CD4-positive, alpha-beta T cell treated with Interferon gamma for 1 hour (primary cell): ENCODE measurements at regions not wholly inside any gene's neighbourhood (a gene's known extent, or its start where the extent isn't known, plus 50 kb on each side); places are given as distances from the start of the nearest gene placed in this dataset.

ENCODE experiments used
- DNase-seq: peaks from one replicate; pipeline ENCODE4 v3.0.0-alpha.2; 2020

DNA sequence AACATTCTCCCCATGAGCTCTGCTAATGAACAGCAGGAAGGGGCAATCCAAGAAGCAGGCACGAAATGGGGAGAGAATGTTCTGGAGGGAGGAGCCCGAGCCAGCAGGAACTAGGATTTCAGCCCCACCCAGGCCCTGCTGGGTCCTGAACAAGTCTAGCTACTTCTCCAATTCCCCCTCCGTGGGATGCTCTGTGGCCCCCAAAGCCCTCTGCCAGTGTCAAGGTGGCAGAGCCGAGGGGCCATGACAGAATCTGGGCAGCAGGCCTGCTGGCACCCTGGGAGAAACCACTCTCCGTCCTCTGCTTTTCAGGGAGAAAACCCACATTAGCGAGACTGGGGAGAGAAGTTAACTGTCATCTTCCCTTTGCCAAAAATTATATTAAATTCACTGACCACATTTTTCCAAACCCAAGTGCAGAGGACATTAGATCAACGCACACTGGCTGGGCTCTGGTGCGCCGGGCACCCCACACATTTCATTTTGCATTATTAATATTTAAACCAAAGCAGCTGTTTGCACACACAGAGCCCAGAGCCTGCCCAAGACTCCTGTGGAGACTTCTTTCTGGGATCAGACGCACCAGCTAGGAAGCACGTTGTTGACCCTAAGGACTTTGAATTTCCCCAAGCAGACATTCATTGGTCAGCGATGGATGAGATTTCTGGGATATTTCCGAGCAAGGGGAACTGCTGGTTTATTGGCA is 80.2 kb upstream of the PKDCC start:
- DNase-seq: no peak

DNA sequence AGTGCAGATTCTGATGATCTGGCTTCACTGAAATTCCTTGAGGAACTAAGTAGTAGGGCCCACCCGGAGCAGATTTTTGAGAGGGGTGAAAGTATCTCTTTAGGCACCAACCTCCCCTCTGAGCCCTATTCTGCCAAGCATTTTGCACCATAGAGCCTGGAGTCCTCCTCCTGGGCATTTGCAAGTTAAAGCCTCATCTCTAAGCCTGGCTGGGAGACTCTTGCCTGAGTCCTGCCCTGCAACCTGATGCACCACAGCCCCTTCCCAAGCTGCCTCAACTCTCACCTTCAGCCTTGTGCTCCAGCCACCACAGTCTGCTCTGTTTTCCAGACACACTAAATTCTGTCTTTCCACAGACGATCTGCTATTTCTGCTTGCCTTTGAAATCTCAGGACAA is 79.6 kb upstream of the PKDCC start:
- DNase-seq: no peak

DNA sequence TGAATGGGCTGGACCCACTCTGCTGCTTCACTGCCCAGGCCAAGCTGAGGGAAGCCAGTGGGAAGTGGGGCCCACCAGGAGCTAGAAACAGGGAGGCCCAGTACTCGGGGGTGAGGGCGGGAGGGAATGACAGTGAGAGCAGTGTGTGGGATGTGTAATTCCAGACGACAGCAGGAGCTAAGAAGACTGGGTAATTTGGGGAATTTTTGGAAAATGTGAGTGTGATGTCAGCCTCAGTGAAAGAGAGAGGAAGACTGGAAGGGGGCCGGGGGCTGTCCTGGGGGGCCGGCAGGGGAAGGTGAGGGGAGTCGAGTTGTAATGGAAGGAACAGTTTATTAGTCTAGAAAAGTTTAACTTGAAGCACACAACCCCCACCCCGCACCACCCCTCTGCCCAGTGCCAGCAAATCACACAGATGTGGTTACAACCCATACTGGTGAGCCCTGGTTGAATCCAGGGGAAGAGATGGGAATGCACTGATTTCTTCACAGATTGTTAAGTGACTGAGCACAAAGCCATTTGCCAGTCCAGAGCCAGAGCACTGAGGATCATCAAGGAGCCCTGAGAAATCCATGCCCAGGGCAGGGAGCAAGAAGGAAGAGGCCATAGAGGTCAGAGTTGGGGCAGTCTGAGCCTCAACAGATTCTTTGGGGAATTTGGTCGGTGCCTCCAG is 76.7 kb upstream of the PKDCC start:
- no peak for DNase-seq

DNA sequence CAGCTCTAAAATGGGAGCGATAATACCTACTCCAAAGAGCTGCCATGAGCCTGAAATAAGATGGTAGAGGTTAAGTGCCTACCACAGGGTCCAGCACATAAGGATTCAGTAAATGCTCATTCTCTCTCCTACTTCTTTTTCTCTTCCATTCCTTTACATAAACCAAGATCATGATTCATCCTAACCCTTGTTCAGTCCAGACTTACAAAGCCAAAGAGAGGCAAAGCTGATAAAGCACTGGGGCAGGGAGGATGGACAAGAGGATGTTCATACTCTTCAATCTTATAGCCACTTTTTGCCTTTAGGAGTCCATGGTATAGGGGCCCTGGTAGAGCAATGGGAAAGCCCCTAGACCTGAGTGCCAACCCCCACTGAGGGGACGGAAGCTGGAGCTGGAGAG is 75.6 kb upstream of the PKDCC start:
- no peak for DNase-seq

DNA sequence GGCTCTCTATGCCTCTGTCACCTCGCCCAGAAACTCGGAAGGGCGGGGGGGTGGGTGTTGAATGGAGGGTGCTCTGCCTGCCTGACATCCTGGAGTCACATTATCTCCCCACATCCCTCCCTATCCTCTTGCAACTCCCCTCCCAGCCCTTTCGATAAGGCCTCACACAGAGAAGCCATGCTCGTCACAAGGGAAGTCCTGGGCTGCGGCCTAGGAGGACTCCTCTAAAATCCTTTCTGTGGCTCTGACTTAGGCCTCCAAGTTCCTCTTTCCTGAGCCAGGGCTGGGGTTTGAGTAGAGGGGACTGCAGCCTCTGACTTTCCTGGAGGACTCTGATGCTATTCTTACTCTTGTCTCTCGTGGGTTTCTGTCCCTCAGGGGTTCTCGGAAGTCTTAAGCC is 75.0 kb upstream of the PKDCC start:
- DNase-seq: no peak

DNA sequence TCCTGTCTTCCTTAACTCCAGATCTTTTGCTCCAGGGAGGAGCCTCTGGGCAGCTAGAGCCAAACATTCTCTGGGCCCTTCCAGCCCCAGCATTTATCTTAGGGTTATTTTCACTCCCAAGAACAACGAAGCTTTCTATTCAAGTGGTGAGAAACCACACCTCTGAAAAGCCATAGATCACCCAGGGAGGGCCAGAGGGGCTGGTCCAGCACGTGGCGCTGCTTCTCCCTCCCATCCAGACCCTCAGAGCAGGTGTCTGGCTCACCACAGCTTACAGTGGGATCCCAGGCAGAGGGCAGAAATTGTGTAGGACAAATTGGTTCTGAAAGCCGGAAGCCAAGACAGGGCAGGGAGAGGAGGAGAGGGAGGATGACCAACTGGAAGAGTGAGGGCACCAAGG is 74.0 kb upstream of the PKDCC start:
- DNase-seq: no peak

DNA sequence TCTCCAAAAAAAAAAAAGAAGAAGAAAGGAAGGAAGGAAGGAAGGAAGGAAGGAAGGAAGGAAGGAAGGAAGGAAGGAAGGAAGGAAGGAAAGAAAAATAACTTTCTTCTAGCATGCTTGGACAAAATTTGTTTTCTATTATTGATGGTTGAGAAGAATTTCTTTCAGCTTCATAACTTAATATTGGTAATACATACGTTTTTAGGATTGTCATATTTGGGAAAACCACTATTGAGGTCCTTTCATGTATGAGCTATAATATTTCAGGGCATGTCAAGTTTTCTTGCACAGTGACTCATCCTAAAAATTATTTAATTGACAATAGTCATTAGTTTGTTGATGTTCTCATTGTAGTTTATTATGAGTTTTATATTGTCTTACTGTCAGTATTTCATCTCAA is 66.4 kb upstream of the PKDCC start:
- no peak for DNase-seq

DNA sequence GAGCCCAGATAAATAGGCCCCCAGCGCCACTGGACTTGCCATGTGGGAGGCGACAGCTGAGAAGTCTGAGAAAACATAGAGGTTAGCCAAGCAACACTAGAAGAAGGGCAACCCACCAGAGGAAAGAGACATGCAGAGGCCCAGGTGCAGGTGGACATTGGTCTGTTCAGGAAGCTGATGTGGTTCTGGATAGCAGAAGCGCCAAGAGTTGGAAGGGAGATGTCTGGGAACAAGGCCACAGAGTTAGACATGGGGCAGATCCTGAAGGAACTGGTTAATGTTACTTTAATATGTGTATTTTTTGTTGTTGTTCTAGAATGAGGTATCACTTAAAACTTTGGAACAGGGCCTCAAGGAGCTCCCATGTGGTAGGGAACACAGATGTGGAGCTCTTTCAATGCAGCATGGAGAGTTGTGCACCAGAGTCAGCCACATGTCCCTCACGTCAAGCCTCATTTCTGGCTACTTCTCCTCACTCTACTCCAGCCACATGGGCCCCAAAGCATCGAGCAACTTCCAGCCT is 62.2 kb upstream of the PKDCC start:
- DNase-seq: no peak

DNA sequence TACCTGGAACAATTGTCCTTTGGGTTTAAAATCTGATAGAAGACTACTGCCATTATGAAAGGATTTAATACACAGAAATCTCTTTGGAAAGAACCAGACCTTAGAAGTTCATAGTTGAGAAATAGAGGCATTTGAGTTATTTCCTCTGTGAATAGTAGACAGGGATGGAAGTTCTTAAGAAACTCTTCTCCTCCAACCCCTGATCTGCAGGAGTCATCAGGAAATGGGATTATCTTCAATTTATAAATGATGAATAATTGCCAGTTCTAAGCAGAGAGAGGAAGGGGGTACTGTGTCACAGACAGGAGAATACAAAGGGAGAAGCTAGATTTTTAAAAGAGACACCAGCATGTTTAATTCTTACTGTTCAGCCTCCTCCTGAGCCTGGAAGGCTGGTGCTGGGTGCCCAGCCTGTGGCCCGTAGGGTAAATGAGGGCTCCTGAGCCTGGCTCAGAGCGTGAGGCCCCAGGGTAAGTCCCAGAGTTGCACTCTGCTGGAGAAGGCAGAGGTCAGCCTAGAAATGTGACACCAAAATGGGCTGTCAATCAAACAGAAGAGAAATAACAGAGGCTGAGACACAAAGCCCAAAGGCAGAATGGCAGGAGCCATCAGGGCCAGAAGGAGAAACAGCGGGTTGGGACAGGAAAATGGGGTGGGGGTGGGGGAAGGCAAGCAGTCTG is 58.2 kb upstream of the PKDCC start:
- no peak for DNase-seq

DNA sequence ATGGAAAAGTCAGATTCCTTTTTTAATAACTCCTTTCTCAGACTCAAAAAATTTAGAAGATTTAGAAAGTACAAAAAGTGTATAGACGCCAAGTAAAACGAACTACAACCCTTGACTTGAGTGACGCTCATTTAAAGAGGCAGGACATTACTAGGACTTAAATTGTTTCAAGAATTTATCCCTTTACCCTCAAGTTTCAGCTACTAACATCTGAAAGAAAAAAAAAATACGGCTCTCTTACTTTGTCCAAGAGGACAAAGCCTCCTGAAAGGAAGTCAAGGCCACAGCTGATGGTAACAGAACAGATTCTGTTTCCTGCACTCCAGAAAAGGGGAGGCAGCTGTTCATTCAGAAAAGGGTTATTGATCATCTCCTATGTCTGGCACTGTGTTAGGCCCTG is 57.6 kb upstream of the PKDCC start:
- no peak for DNase-seq

DNA sequence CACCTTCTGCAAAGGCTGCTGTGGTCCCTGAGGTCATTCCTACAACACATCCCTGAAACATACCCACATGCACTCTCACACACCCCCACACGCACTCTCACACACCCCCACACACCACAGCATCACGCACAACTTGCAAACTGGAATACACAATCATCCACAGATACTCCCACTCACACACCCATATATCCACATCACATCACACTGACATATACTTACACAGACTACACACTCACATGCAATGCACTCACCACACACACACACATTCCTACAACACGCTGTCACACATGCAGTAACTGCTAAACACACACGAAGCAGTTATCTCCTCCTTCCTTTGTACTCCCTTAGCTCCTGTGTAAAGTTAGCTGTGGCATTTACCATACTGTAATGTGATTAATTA is 57.1 kb upstream of the PKDCC start:
- DNase-seq: no peak

DNA sequence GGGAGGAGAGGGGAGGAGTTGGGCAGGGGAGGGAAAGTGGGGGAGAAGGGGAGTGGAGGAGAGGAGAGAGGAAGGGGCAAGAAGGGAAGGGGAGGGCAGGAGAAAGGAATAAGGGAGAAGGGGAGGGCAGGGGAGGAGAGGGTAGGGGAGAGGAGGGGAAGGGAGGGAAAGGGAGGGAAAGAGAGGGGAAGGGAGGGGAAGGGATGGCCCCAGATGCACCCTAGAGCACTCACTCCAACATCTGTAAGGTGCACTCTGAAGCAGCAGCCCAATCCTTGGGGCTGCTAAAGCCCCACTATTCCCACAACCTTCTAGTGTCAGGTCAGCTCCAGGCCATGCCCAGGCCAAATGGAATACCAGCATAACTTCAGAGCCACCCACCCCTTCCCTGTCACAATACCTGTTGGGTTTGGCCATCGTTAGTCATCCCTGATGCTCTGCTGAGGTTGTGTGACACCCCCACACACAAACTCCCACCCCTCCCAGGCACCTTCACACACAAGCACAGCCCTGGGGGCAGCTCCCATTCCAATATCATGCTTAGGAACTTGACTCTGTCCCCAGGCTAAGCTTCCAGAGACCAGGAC is 55.7 kb upstream of the PKDCC start:
- no peak for DNase-seq

DNA sequence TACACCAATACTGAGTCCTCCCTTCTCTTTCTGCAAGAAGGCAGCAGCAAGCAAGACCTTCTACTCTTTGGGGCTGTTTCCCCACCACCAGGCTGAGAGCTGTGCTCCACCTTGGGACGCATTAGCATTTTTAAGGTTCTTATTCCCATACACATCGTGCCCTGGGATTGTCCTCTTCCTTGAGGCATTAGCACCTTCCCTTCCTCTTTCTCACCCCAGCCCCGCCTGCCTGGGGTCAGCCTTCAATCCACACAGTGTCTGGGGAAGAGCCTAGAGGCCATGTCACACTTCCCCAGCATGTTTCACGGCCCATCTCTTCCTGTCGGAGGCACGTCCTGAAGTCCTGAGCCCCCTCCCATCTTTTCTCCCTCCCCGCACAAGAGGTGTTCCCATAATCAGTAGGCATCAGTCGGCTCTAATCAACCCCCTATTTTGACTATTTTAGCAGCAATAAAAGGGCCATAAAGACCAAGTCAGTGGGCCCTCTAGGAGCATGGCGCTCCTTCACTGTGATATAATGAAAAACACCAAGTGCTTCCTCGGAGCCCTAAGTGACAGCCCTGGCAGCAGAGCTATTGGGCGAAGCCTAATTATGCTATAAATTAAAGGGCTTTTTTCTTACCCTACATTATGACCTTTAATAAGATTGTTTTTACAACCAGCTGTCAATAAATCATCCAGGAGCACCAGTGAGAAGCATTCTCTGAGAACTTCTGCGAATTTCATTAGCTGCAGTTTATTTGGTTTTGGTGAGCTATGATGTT is 55.0 kb upstream of the PKDCC start:
- DNase-seq: no peak

DNA sequence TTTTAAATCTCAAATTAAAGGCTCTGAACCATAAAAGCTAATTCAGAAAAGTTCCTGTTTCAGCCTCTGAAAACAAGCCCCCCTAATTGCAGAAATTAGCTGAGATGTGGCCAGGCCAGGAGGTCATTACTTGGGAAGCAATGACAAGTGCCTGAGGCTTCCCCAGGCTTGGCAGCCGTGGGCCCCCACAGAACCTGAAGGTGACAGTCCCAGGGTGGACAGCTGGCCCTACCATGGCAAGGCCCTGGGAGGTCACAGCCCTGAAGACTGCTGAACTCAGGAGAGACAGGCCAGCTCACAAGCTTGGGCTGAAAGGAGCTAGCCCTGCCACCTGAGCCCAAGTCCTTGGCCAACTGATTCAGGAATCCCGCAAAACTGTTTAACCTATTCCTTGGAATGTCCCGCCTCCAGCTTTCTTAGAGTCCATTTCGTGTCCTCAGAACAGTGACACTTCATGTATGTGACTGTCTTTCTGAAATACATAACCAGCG is 54.3 kb upstream of the PKDCC start:
- DNase-seq: no peak

DNA sequence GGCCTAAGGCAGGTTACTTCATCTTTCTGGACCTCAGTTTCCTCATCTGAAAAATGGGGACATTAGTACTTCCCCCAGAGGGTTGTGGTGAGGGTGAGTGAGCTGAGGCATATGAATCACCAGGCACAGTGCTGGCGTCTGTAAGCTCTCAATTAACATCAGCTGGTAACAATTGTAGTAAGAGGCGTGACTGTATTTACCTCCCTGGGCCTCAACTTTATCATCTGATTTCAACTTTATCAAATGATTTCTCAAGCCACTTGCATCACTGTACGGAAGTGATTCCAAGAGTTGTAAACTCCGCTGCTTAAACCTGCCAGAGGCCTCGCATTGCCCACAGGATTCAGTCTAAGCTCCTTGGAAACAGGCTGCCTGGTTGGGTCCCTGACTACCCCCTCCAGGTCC is 53.6 kb upstream of the PKDCC start:
- no peak for DNase-seq

DNA sequence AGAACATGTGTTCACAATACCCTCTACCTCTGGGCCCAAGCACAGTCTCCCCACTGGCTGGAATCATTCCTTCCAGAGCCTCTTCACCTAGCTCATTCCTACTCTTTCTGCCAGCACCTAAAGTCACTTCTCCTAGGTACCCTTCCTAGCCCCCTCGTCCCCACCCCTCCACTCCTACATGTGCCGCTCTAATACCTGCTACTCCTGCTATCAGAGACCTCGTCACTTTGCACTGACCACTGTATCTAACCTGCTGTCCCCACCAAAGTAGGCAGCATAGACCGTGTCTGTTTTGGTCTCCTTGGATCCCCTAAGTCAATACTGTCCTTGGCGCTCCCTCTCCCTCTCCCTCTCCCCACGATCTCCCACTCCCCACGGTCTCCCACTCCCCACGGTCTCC is 53.2 kb upstream of the PKDCC start:
- no peak for DNase-seq

DNA sequence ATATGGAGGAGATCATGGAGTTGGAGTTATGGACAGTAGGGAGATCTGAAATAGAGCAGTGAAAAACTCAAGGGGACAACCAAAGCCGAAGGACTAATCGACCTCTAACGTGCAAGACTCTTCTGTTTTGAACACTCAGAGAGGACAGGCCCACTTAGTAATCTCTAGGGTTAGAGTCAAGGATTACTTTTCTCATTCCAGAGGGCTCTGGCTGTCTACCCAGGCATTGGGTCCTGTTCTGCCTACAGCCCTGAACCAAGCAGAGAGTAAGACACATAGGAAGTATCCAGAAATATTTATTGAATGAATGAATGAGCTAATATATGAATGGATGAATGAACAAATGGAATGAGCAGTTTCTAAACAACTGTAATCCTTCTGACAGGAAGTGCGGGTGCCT is 50.3 kb upstream of the PKDCC start:
- no peak for DNase-seq
